ENCODE measurements at regions not wholly inside any gene's neighbourhood (a gene's known extent, or its start where the extent isn't known, plus 50 kb on each side); places are given as distances from the start of the nearest gene placed in this dataset.

GRCh38 chr11:92636543-92637188 is 332.8 kb upstream of the MTNR1B start:
- no peak overlapping the region for H3K27ac ChIP-seq (ENCODE audit: low read depth)
- ATAC-seq (no peak), DNase-seq (ENCODE audit: low spot score) (no peak)
- Mint-ChIP-seq H3K27me3 (ENCODE audit: insufficient read depth, low read depth, poor library complexity) (peaks cover 5% of the 10 kb centered on the region), H3K4me3 (no peak overlapping the region), H3K4me1 (peaks cover 8% of the 10 kb centered on the region), H3K36me3 (ENCODE audit: low read depth) (no peaks in the 10 kb centered on the region; the same call in 2 of the 3 replicates), H3K27ac (no peak overlapping the region), H3K9me3 (no peaks in the 10 kb centered on the region)
- H3K9me2 ChIP-seq (ENCODE audit: insufficient read depth): no peaks in the 10 kb centered on the region; the same call in 1 of the 2 replicates
- no peaks in the 10 kb centered on the region for H3K27me3 ChIP-seq (ENCODE audit: insufficient read depth)
- H3K4me3 ChIP-seq: no peak overlapping the region
- TF ChIP-seq ETS1 (IDR thresholded peaks at IDR 0.05): no peak
- TF ChIP-seq JUNB (IDR thresholded peaks at IDR 0.05; ENCODE audit: unreplicated experiment): no peak
- no peak for TF ChIP-seq EZH2 (IDR thresholded peaks at IDR 0.05; ENCODE audit: low read depth, unreplicated experiment)
- TF ChIP-seq, protein P1, sequence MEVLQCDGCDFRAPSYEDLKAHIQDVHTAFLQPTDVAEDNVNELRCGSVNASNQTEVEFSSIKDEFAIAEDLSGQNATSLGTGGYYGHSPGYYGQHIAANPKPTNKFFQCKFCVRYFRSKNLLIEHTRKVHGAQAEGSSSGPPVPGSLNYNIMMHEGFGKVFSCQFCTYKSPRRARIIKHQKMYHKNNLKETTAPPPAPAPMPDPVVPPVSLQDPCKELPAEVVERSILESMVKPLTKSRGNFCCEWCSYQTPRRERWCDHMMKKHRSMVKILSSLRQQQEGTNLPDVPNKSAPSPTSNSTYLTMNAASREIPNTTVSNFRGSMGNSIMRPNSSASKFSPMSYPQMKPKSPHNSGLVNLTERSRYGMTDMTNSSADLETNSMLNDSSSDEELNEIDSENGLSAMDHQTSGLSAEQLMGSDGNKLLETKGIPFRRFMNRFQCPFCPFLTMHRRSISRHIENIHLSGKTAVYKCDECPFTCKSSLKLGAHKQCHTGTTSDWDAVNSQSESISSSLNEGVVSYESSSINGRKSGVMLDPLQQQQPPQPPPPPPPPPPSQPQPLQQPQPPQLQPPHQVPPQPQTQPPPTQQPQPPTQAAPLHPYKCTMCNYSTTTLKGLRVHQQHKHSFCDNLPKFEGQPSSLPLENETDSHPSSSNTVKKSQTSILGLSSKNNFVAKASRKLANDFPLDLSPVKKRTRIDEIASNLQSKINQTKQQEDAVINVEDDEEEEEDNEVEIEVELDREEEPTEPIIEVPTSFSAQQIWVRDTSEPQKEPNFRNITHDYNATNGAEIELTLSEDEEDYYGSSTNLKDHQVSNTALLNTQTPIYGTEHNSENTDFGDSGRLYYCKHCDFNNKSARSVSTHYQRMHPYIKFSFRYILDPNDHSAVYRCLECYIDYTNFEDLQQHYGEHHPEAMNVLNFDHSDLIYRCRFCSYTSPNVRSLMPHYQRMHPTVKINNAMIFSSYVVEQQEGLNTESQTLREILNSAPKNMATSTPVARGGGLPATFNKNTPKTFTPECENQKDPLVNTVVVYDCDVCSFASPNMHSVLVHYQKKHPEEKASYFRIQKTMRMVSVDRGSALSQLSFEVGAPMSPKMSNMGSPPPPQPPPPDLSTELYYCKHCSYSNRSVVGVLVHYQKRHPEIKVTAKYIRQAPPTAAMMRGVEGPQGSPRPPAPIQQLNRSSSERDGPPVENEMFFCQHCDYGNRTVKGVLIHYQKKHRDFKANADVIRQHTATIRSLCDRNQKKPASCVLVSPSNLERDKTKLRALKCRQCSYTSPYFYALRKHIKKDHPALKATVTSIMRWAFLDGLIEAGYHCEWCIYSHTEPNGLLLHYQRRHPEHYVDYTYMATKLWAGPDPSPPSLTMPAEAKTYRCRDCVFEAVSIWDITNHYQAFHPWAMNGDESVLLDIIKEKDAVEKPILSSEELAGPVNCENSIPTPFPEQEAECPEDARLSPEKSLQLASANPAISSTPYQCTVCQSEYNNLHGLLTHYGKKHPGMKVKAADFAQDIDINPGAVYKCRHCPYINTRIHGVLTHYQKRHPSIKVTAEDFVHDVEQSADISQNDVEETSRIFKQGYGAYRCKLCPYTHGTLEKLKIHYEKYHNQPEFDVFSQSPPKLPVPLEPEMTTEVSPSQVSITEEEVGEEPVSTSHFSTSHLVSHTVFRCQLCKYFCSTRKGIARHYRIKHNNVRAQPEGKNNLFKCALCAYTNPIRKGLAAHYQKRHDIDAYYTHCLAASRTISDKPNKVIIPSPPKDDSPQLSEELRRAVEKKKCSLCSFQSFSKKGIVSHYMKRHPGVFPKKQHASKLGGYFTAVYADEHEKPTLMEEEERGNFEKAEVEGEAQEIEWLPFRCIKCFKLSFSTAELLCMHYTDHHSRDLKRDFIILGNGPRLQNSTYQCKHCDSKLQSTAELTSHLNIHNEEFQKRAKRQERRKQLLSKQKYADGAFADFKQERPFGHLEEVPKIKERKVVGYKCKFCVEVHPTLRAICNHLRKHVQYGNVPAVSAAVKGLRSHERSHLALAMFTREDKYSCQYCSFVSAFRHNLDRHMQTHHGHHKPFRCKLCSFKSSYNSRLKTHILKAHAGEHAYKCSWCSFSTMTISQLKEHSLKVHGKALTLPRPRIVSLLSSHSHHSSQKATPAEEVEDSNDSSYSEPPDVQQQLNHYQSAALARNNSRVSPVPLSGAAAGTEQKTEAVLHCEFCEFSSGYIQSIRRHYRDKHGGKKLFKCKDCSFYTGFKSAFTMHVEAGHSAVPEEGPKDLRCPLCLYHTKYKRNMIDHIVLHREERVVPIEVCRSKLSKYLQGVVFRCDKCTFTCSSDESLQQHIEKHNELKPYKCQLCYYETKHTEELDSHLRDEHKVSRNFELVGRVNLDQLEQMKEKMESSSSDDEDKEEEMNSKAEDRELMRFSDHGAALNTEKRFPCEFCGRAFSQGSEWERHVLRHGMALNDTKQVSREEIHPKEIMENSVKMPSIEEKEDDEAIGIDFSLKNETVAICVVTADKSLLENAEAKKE (CRISPR knock-in tag; IDR thresholded peaks at IDR 0.05): no peak
- TF ChIP-seq, protein P2, sequence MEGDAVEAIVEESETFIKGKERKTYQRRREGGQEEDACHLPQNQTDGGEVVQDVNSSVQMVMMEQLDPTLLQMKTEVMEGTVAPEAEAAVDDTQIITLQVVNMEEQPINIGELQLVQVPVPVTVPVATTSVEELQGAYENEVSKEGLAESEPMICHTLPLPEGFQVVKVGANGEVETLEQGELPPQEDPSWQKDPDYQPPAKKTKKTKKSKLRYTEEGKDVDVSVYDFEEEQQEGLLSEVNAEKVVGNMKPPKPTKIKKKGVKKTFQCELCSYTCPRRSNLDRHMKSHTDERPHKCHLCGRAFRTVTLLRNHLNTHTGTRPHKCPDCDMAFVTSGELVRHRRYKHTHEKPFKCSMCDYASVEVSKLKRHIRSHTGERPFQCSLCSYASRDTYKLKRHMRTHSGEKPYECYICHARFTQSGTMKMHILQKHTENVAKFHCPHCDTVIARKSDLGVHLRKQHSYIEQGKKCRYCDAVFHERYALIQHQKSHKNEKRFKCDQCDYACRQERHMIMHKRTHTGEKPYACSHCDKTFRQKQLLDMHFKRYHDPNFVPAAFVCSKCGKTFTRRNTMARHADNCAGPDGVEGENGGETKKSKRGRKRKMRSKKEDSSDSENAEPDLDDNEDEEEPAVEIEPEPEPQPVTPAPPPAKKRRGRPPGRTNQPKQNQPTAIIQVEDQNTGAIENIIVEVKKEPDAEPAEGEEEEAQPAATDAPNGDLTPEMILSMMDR (conservative IDR thresholded peaks at IDR 0.05; ENCODE audit: low read depth in 2 of 2): no peak
- H3K36me3 ChIP-seq (ENCODE audit: insufficient read depth): no peaks in the 10 kb centered on the region
- H2AFZ ChIP-seq: no peak overlapping the region
- no peaks in the 10 kb centered on the region for H3K79me2 ChIP-seq (replicated peaks; ENCODE audit: insufficient read depth)
- H3K4me2 ChIP-seq: no peak overlapping the region
- H3K4me1 ChIP-seq (ENCODE audit: insufficient read depth): peaks cover 7% of the 10 kb centered on the region; the same call in 1 of the 2 replicates
- H3F3A ChIP-seq (replicated peaks; ENCODE audit: low read depth): no peaks in the 10 kb centered on the region
- H4K20me1 ChIP-seq (replicated peaks; ENCODE audit: insufficient read depth): peaks cover 2% of the 10 kb centered on the region; the same call in 1 of the 2 replicates

All from GM23338 (cell line).